Ishikawa (cell line): ENCODE measurements at regions not wholly inside any gene's neighbourhood (a gene's known extent, or its start where the extent isn't known, plus 50 kb on each side); places are given as distances from the start of the nearest gene placed in this dataset.

ENCODE experiments used
- EP300 ChIP-seq: IDR thresholded peaks from 2 replicates; pipeline ENCODE4 v1.6.1; 2012; ENCODE audit warnings: borderline replicate concordance
- RAD21 ChIP-seq: IDR thresholded peaks from 2 replicates; pipeline ENCODE4 v1.6.1; 2012; ENCODE audit warnings: low read depth
- TAF1 ChIP-seq: IDR thresholded peaks from 2 replicates; pipeline ENCODE4 v1.6.1; 2012; ENCODE audit warnings: low read depth, mild to moderate bottlenecking
- TEAD4 ChIP-seq: IDR thresholded peaks from 2 replicates; pipeline ENCODE4 v1.6.1; 2012
- TF ChIP-seq, protein P1 (sequence below): IDR thresholded peaks from 2 replicates; pipeline ENCODE4 v1.6.1; 2012
- TF ChIP-seq, protein P2 (sequence below): IDR thresholded peaks from 2 replicates; pipeline ENCODE4 v1.6.1; 2012; ENCODE audit warnings: low read depth, mild to moderate bottlenecking

DNA sequence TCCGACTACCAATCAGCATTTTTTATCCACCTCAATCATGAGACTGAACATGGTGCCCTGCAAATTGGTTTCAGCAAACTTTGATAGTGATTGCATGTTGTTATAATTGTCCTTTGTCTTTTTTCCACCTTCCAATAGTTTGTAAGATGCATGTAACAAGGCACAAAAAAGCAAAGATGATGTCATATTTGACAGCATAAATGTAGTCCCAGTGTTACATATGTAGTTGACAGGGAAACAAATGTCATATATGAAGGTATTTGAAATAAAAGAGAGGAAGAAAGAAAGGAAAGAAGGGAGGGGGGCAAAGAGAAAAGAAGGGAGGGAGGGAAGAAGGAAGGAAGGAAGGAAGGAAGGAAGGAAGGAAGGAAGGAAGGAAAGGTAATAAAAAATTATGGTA is 441.7 kb upstream of the CPEB2 start:
- TF ChIP-seq EP300: no peak
- TF ChIP-seq TAF1: no peak
- TF ChIP-seq, protein P1, sequence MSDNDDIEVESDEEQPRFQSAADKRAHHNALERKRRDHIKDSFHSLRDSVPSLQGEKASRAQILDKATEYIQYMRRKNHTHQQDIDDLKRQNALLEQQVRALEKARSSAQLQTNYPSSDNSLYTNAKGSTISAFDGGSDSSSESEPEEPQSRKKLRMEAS: no peak
- TF ChIP-seq, protein P2, sequence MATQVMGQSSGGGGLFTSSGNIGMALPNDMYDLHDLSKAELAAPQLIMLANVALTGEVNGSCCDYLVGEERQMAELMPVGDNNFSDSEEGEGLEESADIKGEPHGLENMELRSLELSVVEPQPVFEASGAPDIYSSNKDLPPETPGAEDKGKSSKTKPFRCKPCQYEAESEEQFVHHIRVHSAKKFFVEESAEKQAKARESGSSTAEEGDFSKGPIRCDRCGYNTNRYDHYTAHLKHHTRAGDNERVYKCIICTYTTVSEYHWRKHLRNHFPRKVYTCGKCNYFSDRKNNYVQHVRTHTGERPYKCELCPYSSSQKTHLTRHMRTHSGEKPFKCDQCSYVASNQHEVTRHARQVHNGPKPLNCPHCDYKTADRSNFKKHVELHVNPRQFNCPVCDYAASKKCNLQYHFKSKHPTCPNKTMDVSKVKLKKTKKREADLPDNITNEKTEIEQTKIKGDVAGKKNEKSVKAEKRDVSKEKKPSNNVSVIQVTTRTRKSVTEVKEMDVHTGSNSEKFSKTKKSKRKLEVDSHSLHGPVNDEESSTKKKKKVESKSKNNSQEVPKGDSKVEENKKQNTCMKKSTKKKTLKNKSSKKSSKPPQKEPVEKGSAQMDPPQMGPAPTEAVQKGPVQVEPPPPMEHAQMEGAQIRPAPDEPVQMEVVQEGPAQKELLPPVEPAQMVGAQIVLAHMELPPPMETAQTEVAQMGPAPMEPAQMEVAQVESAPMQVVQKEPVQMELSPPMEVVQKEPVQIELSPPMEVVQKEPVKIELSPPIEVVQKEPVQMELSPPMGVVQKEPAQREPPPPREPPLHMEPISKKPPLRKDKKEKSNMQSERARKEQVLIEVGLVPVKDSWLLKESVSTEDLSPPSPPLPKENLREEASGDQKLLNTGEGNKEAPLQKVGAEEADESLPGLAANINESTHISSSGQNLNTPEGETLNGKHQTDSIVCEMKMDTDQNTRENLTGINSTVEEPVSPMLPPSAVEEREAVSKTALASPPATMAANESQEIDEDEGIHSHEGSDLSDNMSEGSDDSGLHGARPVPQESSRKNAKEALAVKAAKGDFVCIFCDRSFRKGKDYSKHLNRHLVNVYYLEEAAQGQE: no peak
- TF ChIP-seq RAD21: no peak
- no peak for TF ChIP-seq TEAD4
